PC-3 (cell line): ENCODE measurements at regions not wholly inside any gene's neighbourhood (a gene's known extent, or its start where the extent isn't known, plus 50 kb on each side); places are given as distances from the start of the nearest gene placed in this dataset.

ENCODE experiments used
- CTCF ChIP-seq: fragments of 300-600 bp; sonication (generic); conservative IDR thresholded peaks from 2 replicates; pipeline ENCODE4 v1.5.1; 2017; ENCODE audit warnings: antibody characterized with exemption, low read depth, mild to moderate bottlenecking, low read length
- EZH2 ChIP-seq: fragments of 300-600 bp; sonication (generic); IDR thresholded peaks from one replicate; pipeline ENCODE4 v1.6.1; 2017; ENCODE audit warnings: antibody characterized with exemption, mild to moderate bottlenecking, low read length; ENCODE audit not compliant: unreplicated experiment

GRCh38 chr6:84317463-84317862 lies 90.0 kb upstream of the CEP162 start:
- TF ChIP-seq CTCF (no peak), EZH2 (no peak)
